ENCODE measurements at regions not wholly inside any gene's neighbourhood (a gene's known extent, or its start where the extent isn't known, plus 50 kb on each side); places are given as distances from the start of the nearest gene placed in this dataset.
A peak's percentile ranks its signal among the peaks of the same experiment; 100 is the strongest.

DNA sequence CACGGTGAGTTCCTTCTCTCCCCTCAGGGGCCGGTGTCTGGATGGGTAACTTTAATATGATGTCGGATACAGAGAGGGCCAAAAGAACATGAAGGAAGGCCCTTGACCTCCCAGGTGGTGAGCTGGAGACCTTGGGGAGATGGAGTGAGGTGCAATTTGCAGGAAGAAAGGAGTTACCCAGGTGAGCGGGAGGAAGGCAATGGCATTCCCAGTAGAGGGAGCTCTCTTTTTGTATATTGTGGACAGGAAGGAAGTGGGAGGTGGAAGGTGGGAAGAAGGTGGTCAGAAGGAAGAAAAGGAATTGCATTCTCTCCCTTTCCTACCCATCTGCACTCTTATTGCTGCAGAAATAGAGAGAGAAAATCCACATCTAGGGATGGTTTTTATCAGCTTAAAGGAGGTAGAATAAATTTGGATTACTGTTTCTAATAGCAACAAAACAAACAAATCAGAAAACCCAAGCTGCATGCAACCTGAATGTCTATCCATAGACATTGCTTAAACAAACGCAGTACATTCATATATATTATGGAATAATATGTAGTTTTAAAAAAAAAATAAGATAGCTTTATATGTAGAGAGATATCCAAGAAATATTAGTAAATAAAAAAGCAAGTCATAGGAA, 169.0 kb upstream of the TSC22D2 start:
- POLR2A ChIA-PET (ENCODE audit: low non-redundant PET): interaction anchor here (0.5 kb wide), 1 partner anchor 16 kb away, joined by 3 read pairs; no protein-coding TSS in a partner anchor
- no peak overlapping the region for H3K27ac ChIP-seq
- CTCF ChIA-PET: interaction anchor here (0.5 to 1.3 kb wide), 9 partner anchors 9 to 1724 kb away, joined by 3 to 5 read pairs (median 3); no protein-coding TSS in a partner anchor
- no peak for DNase-seq (ENCODE audit: low spot score)
- TF ChIP-seq, protein P1, sequence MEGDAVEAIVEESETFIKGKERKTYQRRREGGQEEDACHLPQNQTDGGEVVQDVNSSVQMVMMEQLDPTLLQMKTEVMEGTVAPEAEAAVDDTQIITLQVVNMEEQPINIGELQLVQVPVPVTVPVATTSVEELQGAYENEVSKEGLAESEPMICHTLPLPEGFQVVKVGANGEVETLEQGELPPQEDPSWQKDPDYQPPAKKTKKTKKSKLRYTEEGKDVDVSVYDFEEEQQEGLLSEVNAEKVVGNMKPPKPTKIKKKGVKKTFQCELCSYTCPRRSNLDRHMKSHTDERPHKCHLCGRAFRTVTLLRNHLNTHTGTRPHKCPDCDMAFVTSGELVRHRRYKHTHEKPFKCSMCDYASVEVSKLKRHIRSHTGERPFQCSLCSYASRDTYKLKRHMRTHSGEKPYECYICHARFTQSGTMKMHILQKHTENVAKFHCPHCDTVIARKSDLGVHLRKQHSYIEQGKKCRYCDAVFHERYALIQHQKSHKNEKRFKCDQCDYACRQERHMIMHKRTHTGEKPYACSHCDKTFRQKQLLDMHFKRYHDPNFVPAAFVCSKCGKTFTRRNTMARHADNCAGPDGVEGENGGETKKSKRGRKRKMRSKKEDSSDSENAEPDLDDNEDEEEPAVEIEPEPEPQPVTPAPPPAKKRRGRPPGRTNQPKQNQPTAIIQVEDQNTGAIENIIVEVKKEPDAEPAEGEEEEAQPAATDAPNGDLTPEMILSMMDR (conservative IDR thresholded peaks at IDR 0.05; ENCODE audit: low read depth): peak; percentile 49

DNA sequence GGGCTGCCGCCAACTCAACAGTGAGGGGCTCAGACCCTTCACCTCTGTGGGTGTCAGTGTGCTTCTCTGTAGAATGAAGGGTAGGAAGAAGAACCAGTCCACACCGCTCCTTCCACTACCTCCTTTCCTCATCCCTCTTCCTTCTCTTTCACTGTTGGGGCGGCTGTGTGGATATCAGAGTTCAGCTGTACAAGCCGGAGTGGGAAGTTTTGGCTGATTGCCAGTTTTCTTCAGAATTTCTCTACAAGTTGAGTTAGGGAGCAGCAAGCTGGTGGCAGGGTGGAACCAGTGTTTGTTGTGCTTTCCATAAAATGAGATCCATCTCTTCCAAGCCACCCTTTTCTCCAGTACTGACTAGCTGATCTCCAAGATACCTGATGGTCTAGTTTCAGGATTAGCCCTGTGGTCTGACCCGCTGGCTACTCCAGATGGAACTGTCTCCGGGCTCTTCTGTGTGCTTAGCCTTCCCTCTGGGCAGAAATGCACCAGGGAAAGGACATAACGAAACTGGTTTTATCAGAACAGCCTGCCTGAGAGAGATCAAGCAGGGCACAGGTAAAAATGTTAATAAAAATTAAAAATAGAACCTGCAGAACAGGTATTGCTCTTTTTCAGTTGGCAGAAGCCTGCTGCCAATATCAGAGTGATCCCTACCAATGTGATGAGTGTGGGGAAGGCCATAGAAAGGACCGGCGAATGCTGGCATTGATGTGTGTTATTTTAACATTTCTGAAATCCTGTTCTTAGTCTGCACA, 169.9 kb upstream of the TSC22D2 start:
- TF ChIP-seq, protein P1 (conservative IDR thresholded peaks at IDR 0.05; ENCODE audit: low read depth): no peak
- peak overlapping the region; percentile 48 for H3K27ac ChIP-seq
- no peak for DNase-seq (ENCODE audit: low spot score)
- ChIA-PET POLR2A (ENCODE audit: low non-redundant PET) (no interaction called here), CTCF (interaction anchor here (0.5 to 1.2 kb wide), 6 partner anchors 52 to 1724 kb away, joined by 3 to 5 read pairs (median 3); no protein-coding TSS in a partner anchor)

DNA sequence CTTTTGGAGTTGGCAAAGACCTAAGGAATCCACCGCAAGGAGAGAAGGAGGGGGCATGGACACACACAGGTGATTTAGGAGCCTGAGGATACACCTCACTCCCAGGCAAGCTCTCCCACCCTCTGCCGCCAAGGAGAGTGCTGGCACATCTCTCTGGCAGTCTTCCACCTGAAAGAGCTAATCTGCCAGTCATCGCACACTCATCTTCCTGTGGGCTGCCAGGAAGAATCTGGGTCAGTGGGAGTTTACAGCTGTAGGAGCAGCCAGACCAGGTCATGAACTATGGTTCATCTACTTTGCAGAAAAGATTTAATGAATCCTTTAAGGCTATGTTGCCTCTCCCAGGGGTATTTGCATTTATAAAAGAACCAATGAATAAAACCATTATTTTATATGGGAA, 170.6 kb upstream of the TSC22D2 start:
- H3K27ac ChIP-seq: peak overlapping the region; percentile 48
- peak; percentile 84 for DNase-seq (ENCODE audit: low spot score)
- TF ChIP-seq, protein P1 (conservative IDR thresholded peaks at IDR 0.05; ENCODE audit: low read depth): no peak
- CTCF ChIA-PET: interaction anchor here (0.6 to 1.2 kb wide), 3 partner anchors 172 to 307 kb away, joined by 3 to 5 read pairs (median 4); no protein-coding TSS in a partner anchor
- POLR2A ChIA-PET (ENCODE audit: low non-redundant PET): no interaction called here

DNA sequence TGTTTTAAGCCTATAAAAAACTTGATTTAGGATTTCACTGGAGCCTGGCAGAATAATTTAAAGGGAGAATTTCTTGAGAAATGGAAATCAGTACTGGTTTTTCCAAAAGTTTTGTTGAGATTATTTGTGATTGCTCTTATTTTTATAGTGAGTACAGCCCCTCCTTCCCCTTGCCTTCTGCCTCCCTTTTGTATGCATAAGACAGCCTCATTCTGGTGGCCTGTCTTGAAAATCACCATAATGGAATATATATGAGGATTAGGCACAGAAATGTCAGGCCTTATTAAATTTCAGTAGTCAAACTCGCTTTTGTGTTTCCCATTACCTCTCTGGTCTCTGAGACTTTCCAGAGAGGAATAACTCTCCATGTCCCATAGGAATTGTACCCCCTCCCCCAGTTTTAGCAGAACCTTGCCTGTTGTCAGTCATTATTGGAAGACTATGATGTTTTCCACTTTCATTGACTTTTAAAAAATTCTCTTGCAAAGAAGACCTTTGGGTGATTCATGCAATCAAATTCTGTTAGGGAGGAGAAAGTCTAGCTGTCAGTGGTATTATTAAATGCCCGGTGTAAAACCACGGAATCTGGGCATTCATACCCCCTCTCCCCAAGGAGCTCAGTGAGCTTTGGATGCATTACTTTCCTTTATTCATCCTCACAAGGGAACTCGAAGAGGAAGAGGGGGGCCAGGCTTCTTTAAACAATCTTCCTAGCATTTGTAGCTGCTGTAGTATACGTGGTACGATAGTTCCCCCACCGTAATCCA, 171.6 kb upstream of the TSC22D2 start:
- POLR2A ChIA-PET (ENCODE audit: low non-redundant PET): interaction anchor here (0.7 kb wide), 1 partner anchor 578 kb away, joined by 3 read pairs; no protein-coding TSS in a partner anchor
- no peak for DNase-seq (ENCODE audit: low spot score)
- no peak overlapping the region for H3K27ac ChIP-seq
- TF ChIP-seq, protein P1 (conservative IDR thresholded peaks at IDR 0.05; ENCODE audit: low read depth): no peak
- CTCF ChIA-PET: interaction anchor here (0.6 kb wide), 1 partner anchor 215 kb away, joined by 5 read pairs; no protein-coding TSS in a partner anchor

DNA sequence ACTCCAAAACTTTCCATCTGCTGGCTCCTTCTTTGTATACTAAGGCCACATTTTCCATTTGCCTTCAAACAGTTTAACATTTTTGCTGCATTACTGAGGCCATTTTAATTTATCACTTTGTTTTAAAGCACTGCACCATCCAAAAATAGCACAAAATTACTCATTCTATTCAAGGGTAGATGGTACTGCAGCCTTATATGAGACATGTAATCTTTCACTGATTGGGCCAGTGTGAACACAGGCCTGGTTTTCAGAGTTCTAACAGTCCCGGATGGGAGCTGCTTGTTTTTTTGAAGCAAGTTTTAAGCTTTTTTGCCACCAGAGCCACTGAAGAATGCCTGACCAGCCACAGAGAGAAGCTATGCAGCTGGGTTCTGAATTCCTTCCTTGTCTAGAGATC, 172.3 kb upstream of the TSC22D2 start:
- ChIA-PET CTCF (no interaction called here), POLR2A (ENCODE audit: low non-redundant PET) (no interaction called here)
- no peak for DNase-seq (ENCODE audit: low spot score)
- H3K27ac ChIP-seq: no peak overlapping the region
- TF ChIP-seq, protein P1 (conservative IDR thresholded peaks at IDR 0.05; ENCODE audit: low read depth): no peak

DNA sequence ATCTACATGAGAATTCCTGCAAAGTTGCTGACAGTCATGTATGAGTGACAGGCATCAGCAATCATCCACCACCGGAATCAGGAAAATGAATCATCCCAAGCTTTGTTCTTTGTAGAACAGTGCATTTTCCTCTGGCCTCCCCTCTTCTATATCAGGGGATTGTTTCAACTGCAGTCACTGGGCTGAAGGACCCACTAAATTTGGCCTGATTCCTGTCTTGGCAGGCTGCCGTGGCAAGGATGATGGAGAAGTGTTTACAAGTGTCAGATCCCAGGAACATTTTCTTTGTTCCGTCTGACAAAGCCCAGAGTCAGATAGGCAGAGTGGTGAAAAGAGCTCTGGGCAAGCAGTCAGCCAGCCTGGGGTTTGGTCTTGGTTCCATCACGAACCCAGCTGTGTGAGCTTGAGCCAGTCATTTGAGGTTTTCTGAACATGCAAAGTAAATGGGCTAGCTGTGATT, 175.1 kb upstream of the TSC22D2 start:
- ChIA-PET POLR2A (ENCODE audit: low non-redundant PET) (no interaction called here), CTCF (interaction anchor here (0.5 to 0.7 kb wide), 3 partner anchors 175 to 555 kb away, joined by 3 to 5 read pairs (median 4); no protein-coding TSS in a partner anchor)
- peak overlapping the region; percentile 73 for H3K27ac ChIP-seq
- TF ChIP-seq, protein P1 (conservative IDR thresholded peaks at IDR 0.05; ENCODE audit: low read depth): no peak
- peak; percentile 70 for DNase-seq (ENCODE audit: low spot score)

Measured in RWPE1 (cell line).